ENCODE measurements at regions not wholly inside any gene's neighbourhood (a gene's known extent, or its start where the extent isn't known, plus 50 kb on each side); places are given as distances from the start of the nearest gene placed in this dataset.
"Not testable (repeated sequence)": the region's sequence is repeated elsewhere in the genome, so short reads cannot be mapped to it uniquely, and the experiment has no call there.

DNA sequence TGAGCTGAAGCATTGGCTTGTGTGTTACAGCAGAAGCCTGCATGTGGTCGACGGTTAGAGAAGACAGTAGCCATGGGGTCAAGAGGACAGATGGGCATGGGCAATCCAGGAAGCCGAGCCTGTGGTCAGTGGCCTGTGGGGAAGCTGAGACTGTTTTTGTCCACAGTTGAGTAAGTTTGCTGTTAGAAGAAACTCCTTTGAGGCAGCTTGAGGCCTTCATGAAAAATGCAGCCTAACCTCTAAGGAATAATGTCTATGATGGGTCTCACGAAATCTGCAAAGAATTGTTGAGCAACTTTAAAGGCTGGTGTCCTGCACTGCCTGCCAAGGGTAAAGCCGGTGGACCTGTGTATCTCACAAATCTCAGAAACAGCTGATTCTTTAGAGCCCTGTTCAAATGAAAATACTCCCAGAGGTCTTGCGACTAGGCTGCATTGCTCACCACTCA lies 322.4 kb downstream of the SETD4 start:
- DNase-seq: no peak

- DNase-seq: no peak
Observed at GRCh38 chr21:35737449-35737848, 322.9 kb downstream of the SETD4 start.

GRCh38 chr21:35732788-35733187 lies 327.5 kb downstream of the SETD4 start:
- DNase-seq: no peak

DNA sequence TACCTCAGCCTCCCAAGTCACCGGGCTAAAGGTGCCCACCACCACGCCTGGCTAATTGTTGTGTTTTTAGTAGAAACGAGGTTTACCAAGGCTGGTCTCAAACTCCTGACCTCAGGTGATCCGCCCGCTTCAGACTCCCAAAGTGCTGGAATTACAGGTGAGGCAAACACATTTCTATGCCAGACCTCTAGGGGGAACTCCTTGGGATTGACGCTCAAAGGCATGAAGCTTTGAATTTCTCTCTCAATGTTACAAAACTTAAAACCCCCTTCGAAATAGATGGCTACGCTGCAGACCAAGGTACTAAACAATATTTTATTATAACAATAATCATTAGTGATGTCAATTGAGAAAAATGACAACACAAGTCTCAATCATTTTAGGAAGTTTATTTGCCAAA lies 330.0 kb downstream of the SETD4 start:
- DNase-seq: no peak

DNA sequence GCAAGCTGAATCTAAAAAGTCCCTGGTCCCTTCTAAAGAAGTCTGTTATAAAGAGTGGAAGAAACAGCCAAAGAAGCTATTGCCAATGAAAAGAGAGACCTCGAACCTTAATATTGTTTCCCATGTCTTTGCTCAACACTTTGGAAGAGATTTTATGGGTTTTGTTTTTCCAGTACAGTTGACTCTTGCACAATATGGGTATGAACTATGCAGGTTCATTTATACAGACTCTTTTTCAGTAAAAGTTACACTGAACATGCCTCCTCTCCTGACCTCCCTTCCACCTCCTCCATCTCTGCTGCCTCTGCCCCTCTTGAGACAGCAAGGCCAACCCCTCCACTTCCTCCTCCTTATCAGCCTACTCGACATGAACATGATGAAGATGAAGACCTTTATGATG lies 332.5 kb downstream of the SETD4 start:
- no peak for DNase-seq

GRCh38 chr21:35724156-35724555 lies 336.2 kb downstream of the SETD4 start:
- no peak for DNase-seq

GRCh38 chr21:35721701-35722100 lies 338.6 kb downstream of the SETD4 start:
- DNase-seq: no peak

DNA sequence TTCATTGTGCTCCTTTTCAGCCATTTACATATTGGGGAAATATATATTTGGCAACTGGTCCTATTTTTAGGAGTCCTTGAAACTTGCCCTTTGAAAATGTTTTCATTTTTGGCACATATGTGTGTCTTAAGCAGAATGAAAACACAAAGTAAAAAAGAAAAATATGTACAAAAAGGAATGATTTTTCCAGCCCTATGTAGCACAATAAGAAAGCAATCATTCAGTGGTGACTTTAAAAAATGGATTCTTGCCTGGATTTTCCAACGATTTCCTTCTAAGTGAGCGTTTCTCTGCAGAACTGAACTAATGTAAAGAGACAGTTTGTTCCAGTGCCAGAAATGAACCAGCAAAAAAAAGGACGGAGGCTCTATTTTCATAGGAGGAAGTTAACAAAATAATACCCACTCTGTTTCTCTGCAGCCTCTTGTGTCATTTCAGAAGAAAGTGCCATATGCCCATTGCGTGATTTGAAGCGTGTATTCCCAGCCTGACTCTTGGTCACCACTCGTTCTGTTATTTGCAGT lies 340.1 kb downstream of the SETD4 start:
- DNase-seq: no peak

GRCh38 chr21:35719080-35719479 lies 341.2 kb downstream of the SETD4 start:
- no peak for DNase-seq

- DNase-seq: no peak
Observed at GRCh38 chr21:35716876-35717565, 343.3 kb downstream of the SETD4 start.

DNA sequence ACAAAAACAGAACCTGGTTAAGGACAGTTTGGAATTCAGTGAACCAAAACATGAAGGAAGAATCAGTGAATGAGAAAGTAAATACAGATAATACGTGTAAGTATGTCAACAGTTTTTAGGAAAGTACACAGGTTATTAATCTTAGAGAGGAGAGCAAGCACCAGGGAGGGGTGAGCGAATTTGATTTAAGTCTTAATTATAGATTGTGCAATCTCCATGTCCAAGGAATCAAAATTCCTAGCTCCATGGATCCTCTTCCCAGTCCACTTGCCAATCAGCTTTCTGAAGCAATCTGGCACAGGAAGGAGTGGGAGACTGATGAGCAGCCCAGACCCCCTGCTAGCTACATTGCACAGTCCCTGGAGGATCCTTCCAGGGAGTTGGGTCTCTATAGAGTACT lies 346.4 kb downstream of the SETD4 start:
- DNase-seq: no peak

- no peak for DNase-seq
Observed at GRCh38 chr21:35711661-35712060, 348.7 kb downstream of the SETD4 start.

- DNase-seq: no peak
Observed at GRCh38 chr21:35711213-35711612, 349.1 kb downstream of the SETD4 start.

DNA sequence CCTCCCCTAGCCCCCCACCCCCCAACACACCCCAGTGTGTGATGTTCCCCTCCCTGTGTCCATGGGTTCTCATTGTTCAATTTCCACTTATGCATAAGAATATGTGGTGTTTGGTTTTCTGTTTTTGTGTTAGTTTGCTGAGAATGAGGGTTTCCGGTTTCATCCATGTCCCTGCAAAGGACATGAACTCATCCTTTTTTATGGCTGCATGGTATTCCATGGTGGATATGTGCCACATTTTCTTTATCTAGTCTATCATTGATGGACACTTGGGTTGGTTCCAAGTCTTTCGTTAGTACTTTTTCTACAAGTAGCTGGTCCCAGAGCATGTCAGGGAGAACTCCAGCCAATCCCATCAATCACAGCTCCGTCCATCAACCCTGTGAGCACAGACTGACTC lies 350.3 kb downstream of the SETD4 start:
- not testable (repeated sequence) for DNase-seq

DNA sequence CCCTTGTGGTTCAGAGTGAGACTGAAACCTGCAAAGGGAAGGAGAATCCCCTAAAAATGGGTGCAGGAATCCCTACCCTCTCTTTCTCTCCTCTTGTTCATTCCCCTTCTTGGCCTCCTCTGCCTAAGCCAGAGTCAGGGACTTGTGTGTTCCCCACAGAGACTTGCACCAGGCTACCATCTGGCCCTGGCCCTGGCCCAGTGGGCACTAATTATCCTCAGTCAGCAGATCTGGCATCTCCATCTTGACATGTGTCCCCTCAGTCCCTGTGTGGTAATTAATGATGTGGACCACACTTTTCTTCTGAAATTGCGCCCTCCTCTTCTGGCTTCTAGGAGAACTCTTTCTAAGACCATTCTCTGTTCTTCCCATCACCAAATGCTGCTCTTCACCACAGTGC lies 354.4 kb downstream of the SETD4 start:
- no peak for DNase-seq

DNA sequence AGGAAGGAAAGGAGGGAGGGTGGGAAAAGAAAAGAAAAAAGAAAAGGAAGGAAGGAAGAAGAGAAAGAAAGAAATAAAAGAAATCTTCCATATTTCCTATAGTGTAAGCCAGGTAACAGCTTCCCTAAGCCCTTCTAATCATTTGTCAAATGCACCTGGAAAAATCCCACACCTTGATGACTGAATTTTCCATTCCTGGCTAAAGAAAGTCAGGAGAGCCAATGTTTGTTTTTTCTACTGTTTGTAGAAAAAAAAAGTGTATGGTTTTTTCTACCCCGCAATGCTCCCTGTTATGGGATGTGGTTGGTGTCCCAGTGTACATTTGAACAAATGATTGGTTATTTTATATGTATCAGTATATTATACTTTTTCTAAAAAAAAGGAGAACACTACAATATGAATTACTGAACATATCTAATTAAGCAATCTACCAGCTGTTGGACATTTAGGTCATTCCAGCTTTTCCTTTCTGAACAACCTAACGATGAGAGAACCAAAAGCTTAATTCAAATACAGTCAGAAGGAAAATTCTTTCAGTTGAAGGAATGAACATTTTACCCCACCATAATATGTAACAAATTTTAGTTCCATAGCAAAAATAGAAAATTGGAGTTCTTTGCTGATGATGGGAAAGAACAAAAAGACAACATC lies 355.0 kb downstream of the SETD4 start:
- no peak for DNase-seq

DNA sequence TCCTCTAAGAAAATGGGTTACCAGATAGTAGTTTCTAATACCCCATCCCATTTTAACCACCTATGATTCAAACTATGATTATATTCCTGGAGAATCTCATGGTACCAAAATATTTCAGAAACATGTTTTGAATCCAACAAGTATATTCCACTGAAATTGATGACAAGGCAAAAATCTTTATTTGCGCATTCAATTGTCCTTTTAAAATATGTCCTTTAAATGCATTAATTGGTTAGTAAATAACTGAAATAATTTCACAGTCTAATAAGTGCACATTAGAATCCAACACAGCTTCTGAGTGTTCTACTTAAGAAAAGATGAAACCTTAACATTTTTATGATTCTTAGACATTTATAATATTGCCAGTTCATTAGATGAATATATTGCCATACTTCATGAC lies 356.6 kb downstream of the SETD4 start:
- DNase-seq: no peak

DNA sequence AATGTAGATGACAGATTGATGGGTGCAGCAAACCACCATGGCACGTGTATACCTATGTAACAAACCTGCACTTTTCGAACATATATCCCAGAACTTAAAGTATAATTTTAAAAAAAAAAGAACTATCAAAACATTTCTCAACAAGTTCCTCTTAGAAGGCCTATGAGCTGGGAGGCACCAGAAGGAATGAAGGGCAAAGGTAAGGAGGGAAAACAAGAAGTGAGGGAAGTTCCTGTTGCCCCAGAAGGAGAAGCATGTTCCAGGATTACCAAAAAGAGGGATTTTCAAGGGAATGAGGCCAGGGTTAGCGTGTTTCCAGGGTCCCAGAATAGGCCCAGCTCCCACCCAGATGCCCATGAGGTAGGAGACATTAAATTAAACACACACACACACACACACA lies 361.0 kb downstream of the SETD4 start:
- DNase-seq: no peak

GRCh38 chr21:35697321-35697808 lies 363.0 kb downstream of the SETD4 start:
- DNase-seq: no peak

- no peak for DNase-seq
Observed at GRCh38 chr21:35696644-35697043, 363.7 kb downstream of the SETD4 start.

- no peak for DNase-seq
Observed at GRCh38 chr21:35692311-35692710, 368.0 kb downstream of the SETD4 start.

DNA sequence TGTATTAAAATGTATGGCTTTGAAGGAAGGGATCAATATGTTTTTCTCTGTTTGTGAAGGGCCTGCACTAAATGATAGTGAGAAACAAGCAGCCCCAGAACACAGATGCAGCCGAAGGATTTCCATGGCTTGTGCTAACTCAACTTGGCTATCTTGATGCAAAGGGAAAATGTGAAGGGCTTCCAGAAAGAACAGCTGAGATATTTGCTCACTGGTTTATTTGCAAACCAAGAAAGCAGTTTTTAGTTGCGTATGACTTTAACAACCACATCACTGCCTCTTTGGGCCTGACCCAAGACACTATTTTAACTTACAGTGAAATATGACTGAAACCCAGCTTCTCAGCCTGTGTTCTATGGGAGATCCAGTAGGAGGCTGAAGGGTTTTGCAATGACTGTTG lies 369.9 kb downstream of the SETD4 start:
- no peak for DNase-seq

- no peak for DNase-seq
Observed at GRCh38 chr21:35686156-35686555, 374.2 kb downstream of the SETD4 start.

- DNase-seq: no peak
Observed at GRCh38 chr21:35683664-35684304, 376.5 kb downstream of the SETD4 start.
